HepG2 (cell line): ENCODE measurements at regions not wholly inside any gene's neighbourhood (a gene's known extent, or its start where the extent isn't known, plus 50 kb on each side); places are given as distances from the start of the nearest gene placed in this dataset.

Source experiments
- ARHGAP35 ChIP-seq: sonication (generic); formaldehyde crosslinking; IDR thresholded peaks from 2 replicates; pipeline ENCODE4 v1.9.0; 2022; ENCODE audit warnings: mild to moderate bottlenecking, inconsistent platforms, moderate library complexity, missing genetic modification reagents, borderline replicate concordance
- ATF1 ChIP-seq: IDR thresholded peaks from 2 replicates; pipeline ENCODE4 v1.6.1; 2016; ENCODE audit warnings: mild to moderate bottlenecking, control low read depth
- ATF4 ChIP-seq, 2 experiments: fragments of 450-650 bp in 1 of 2; sonication (generic) in 1 of 2; formaldehyde crosslinking; IDR thresholded peaks; 2 replicates each; pipeline versions ENCODE4 v1.5.0 to v1.8.0; 2020 to 2022; ENCODE audit warnings: mild to moderate bottlenecking in 1 of 2, missing genetic modification reagents in 1 of 2
- DMTF1 ChIP-seq: sonication (generic); formaldehyde crosslinking; IDR thresholded peaks from 2 replicates; pipeline ENCODE4 v1.4.0; 2020; ENCODE audit warnings: mild to moderate bottlenecking, missing genetic modification reagents
- EED ChIP-seq: sonication (generic); formaldehyde crosslinking; IDR thresholded peaks from 2 replicates; pipeline ENCODE4 v1.5.0; 2020; ENCODE audit warnings: mild to moderate bottlenecking, missing genetic modification reagents
- GATAD2A ChIP-seq: IDR thresholded peaks from 2 replicates; pipeline ENCODE4 v1.6.1; 2016
- GZF1 ChIP-seq: sonication (generic); formaldehyde crosslinking; IDR thresholded peaks from 2 replicates; pipeline ENCODE4 v1.5.1; 2020; ENCODE audit warnings: mild to moderate bottlenecking, missing genetic modification reagents
- HNF4A ChIP-seq: sonication (generic); formaldehyde crosslinking; IDR thresholded peaks from 2 replicates; pipeline ENCODE4 v1.4.0; 2020; ENCODE audit warnings: missing genetic modification reagents
- HNF4G ChIP-seq, 2 experiments: sonication (generic) in 1 of 2; formaldehyde crosslinking in 1 of 2; IDR thresholded peaks; 2 replicates each; pipeline versions ENCODE4 v1.4.0 to v1.6.1; 2011 to 2020; ENCODE audit warnings: borderline replicate concordance in 2 of 2, low read depth in 2 of 2, mild to moderate bottlenecking in 2 of 2, low read length in 1 of 2, missing genetic modification reagents in 1 of 2, moderate library complexity in 1 of 2
- HNRNPUL1 ChIP-seq: fragments of 200-400 bp; formaldehyde crosslinking; IDR thresholded peaks from 2 replicates; pipeline ENCODE4 v1.6.1; 2017; ENCODE audit warnings: low read depth, mild to moderate bottlenecking, low read length, moderate library complexity
- KLF6 ChIP-seq: IDR thresholded peaks from 2 replicates; pipeline ENCODE4 v1.8.0; 2016; ENCODE audit warnings: missing biosample characterization, missing genetic modification reagents
- NR2C2 ChIP-seq: sonication (generic); formaldehyde crosslinking; IDR thresholded peaks from 2 replicates; pipeline ENCODE4 v1.4.0; 2020; ENCODE audit warnings: missing genetic modification reagents, mild to moderate bottlenecking, moderate library complexity, borderline replicate concordance
- NR2F1 ChIP-seq, 2 experiments: fragments of 450-650 bp in 1 of 2; formaldehyde crosslinking in 1 of 2; IDR thresholded peaks; 2 replicates each; pipeline versions ENCODE4 v1.5.0 to v1.6.1; 2016 to 2020; ENCODE audit warnings: mild to moderate bottlenecking in 1 of 2, missing compliant biosample characterization in 1 of 2, missing genetic modification reagents in 1 of 2, moderate library complexity in 1 of 2
- PAWR ChIP-seq: sonication (generic); formaldehyde crosslinking; IDR thresholded peaks from 2 replicates; pipeline ENCODE4 v1.4.0; 2020; ENCODE audit warnings: missing genetic modification reagents, mild to moderate bottlenecking, borderline replicate concordance
- POLR2A ChIP-seq, 2 experiments: IDR thresholded peaks; 2 replicates each; pipeline ENCODE4 v1.6.1; 2011; ENCODE audit warnings: low read depth in 2 of 2, low read length in 2 of 2, mild to moderate bottlenecking in 1 of 2, moderate library complexity in 1 of 2; ENCODE audit not compliant: insufficient read depth in 1 of 2
- SALL1 ChIP-seq: sonication (generic); formaldehyde crosslinking; IDR thresholded peaks from 2 replicates; pipeline ENCODE4 v1.8.0; 2022; ENCODE audit warnings: mild to moderate bottlenecking, missing genetic modification reagents
- SIN3A ChIP-seq: IDR thresholded peaks from 2 replicates; pipeline ENCODE4 v1.6.1; 2011; ENCODE audit warnings: low read depth, mild to moderate bottlenecking, control low read depth, low read length, borderline replicate concordance
- SPEN ChIP-seq: sonication (generic); formaldehyde crosslinking; IDR thresholded peaks from 2 replicates; pipeline ENCODE4 v1.5.1; 2020; ENCODE audit warnings: low read depth, mild to moderate bottlenecking, missing genetic modification reagents
- TBL1XR1 ChIP-seq: fragments of 150-350 bp; IDR thresholded peaks from 2 replicates; pipeline ENCODE4 v1.6.1; 2014; ENCODE audit warnings: borderline replicate concordance, low read length; ENCODE audit not compliant: partially characterized antibody
- TCF12 ChIP-seq, 2 experiments: fragments of 450-650 bp in 1 of 2; sonication (generic) in 1 of 2; formaldehyde crosslinking in 1 of 2; IDR thresholded peaks; 2 replicates each; pipeline versions ENCODE4 v1.6.1 to v1.8.0; 2017 to 2022; ENCODE audit warnings: antibody characterized with exemption in 1 of 2, mild to moderate bottlenecking in 1 of 2, missing genetic modification reagents in 1 of 2, moderate library complexity in 1 of 2
- ZNF251 ChIP-seq: sonication (generic); formaldehyde crosslinking; IDR thresholded peaks from 2 replicates; pipeline ENCODE4 v1.9.0; 2021; ENCODE audit warnings: mild to moderate bottlenecking, missing genetic modification reagents
- TF ChIP-seq, protein P1 (sequence below): IDR thresholded peaks from 2 replicates; pipeline ENCODE4 v1.4.0; 2020; ENCODE audit warnings: mild to moderate bottlenecking, missing genetic modification reagents
- TF ChIP-seq, protein P2 (sequence below): IDR thresholded peaks from 2 replicates; pipeline ENCODE4 v1.6.1; 2016; ENCODE audit warnings: low read depth, control low read depth

GRCh38 chr13:50509167-50509566 lies 334.3 kb downstream of the DLEU7 start (continued):
- TF ChIP-seq GZF1 (CRISPR knock-in tag) (no peak), HNF4A (CRISPR knock-in tag) (peak; percentile 25; the same call in 1 of the 2 replicates), PAWR (CRISPR knock-in tag) (no peak), KLF6 (CRISPR knock-in tag) (no peak), TCF12 (IDR thresholded peaks at IDR 0.05) (no peak), TCF12 (CRISPR knock-in tag; IDR thresholded peaks at IDR 0.05) (no peak), SPEN (no peak), EED (CRISPR knock-in tag) (no peak), DMTF1 (CRISPR knock-in tag) (no peak), HNRNPUL1 (no peak), ARHGAP35 (no peak), ATF1 (CRISPR knock-in tag) (no peak), GATAD2A (CRISPR knock-in tag) (0 out of 2 replicates have a peak, but pooled peaks have one; percentile 22), SIN3A (no peak), SALL1 (CRISPR knock-in tag) (0 out of 2 replicates have a peak, but pooled peaks have one; percentile 27), ATF4 (CRISPR knock-in tag; IDR thresholded peaks at IDR 0.05) (no peak), POLR2A (IDR thresholded peaks at IDR 0.05; ENCODE audit: insufficient read depth in 1 of 2, low read depth in 2 of 2, low read length in 2 of 2) (no peak), NR2C2 (CRISPR knock-in tag) (peak; percentile 44; the same call in 1 of the 2 replicates), TBL1XR1 (no peak), HNF4G (IDR thresholded peaks at IDR 0.05; ENCODE audit: borderline replicate concordance, low read depth, low read length) (no peak), HNF4G (CRISPR knock-in tag; IDR thresholded peaks at IDR 0.05; ENCODE audit: borderline replicate concordance, low read depth) (no peak), NR2F1 (CRISPR knock-in tag; IDR thresholded peaks at IDR 0.05) (peak; percentile 14 to 35; a peak in 2 of 4 replicates), ZNF251 (CRISPR knock-in tag) (no peak)
- TF ChIP-seq, protein P1, sequence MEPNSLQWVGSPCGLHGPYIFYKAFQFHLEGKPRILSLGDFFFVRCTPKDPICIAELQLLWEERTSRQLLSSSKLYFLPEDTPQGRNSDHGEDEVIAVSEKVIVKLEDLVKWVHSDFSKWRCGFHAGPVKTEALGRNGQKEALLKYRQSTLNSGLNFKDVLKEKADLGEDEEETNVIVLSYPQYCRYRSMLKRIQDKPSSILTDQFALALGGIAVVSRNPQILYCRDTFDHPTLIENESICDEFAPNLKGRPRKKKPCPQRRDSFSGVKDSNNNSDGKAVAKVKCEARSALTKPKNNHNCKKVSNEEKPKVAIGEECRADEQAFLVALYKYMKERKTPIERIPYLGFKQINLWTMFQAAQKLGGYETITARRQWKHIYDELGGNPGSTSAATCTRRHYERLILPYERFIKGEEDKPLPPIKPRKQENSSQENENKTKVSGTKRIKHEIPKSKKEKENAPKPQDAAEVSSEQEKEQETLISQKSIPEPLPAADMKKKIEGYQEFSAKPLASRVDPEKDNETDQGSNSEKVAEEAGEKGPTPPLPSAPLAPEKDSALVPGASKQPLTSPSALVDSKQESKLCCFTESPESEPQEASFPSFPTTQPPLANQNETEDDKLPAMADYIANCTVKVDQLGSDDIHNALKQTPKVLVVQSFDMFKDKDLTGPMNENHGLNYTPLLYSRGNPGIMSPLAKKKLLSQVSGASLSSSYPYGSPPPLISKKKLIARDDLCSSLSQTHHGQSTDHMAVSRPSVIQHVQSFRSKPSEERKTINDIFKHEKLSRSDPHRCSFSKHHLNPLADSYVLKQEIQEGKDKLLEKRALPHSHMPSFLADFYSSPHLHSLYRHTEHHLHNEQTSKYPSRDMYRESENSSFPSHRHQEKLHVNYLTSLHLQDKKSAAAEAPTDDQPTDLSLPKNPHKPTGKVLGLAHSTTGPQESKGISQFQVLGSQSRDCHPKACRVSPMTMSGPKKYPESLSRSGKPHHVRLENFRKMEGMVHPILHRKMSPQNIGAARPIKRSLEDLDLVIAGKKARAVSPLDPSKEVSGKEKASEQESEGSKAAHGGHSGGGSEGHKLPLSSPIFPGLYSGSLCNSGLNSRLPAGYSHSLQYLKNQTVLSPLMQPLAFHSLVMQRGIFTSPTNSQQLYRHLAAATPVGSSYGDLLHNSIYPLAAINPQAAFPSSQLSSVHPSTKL (CRISPR knock-in tag) = 0 out of 2 replicates have a peak, but pooled peaks have one; percentile 9
- TF ChIP-seq, protein P2, sequence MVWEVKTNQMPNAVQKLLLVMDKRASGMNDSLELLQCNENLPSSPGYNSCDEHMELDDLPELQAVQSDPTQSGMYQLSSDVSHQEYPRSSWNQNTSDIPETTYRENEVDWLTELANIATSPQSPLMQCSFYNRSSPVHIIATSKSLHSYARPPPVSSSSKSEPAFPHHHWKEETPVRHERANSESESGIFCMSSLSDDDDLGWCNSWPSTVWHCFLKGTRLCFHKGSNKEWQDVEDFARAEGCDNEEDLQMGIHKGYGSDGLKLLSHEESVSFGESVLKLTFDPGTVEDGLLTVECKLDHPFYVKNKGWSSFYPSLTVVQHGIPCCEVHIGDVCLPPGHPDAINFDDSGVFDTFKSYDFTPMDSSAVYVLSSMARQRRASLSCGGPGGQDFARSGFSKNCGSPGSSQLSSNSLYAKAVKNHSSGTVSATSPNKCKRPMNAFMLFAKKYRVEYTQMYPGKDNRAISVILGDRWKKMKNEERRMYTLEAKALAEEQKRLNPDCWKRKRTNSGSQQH = no peak
